ENCODE measurements at regions not wholly inside any gene's neighbourhood (a gene's known extent, or its start where the extent isn't known, plus 50 kb on each side); places are given as distances from the start of the nearest gene placed in this dataset.

- TF ChIP-seq REST (IDR thresholded peaks at IDR 0.05; ENCODE audit: low read depth) (no peak), ELF1 (IDR thresholded peaks at IDR 0.05; ENCODE audit: borderline replicate concordance, low read depth) (no peak), ATF3 (IDR thresholded peaks at IDR 0.05) (no peak), EGR1 (IDR thresholded peaks at IDR 0.05; ENCODE audit: low read depth) (no peak), POLR2A (IDR thresholded peaks at IDR 0.05; ENCODE audit: borderline replicate concordance, extremely low read depth, insufficient read depth, insufficient read length) (no peak), TCF7L2 (IDR thresholded peaks at IDR 0.05; ENCODE audit: borderline replicate concordance, extremely low read depth, insufficient read depth, insufficient read length) (no peak), SRF (IDR thresholded peaks at IDR 0.05; ENCODE audit: low read depth) (no peak), ZBTB33 (IDR thresholded peaks at IDR 0.05; ENCODE audit: extremely low read depth, insufficient replicate concordance, low read length) (no peak), CBX3 (IDR thresholded peaks at IDR 0.05; ENCODE audit: low read depth) (no peak), RAD21 (IDR thresholded peaks at IDR 0.05; ENCODE audit: low read depth) (no peak), ZFX (IDR thresholded peaks at IDR 0.05) (no peak), CTCF (IDR thresholded peaks at IDR 0.05 in 2 of 3, conservative IDR thresholded peaks at IDR 0.05 in 1 of 3; ENCODE audit: borderline replicate concordance in 1 of 3, insufficient read depth in 1 of 3, low read depth in 2 of 3, low read length in 2 of 3) (no peak), ZNF274 (IDR thresholded peaks at IDR 0.05; ENCODE audit: low read depth, low read length) (no peak), SIN3A (IDR thresholded peaks at IDR 0.05; ENCODE audit: low read depth) (no peak), FOSL1 (IDR thresholded peaks at IDR 0.05; ENCODE audit: low read depth) (no peak), YY1 (IDR thresholded peaks at IDR 0.05; ENCODE audit: extremely low read depth, insufficient replicate concordance, low read depth, low read length) (no peak), EZH2 (IDR thresholded peaks at IDR 0.05) (no peak), SP1 (IDR thresholded peaks at IDR 0.05; ENCODE audit: low read depth) (no peak), POLR2AphosphoS5 (IDR thresholded peaks at IDR 0.05; ENCODE audit: low read depth, low read length) (no peak), JUND (IDR thresholded peaks at IDR 0.05) (no peak)
- Histone ChIP-seq H3K9me2 (ENCODE audit: insufficient read depth) (no peaks in the 10 kb centered on the region), H3K27me3 (ENCODE audit: insufficient read depth, low read length) (no peaks in the 10 kb centered on the region), H3K27ac (ENCODE audit: low read depth, low read length) (no peak overlapping the region), H3K4me2 (ENCODE audit: low read length) (peak overlapping the region; percentile 51), H3K9ac (ENCODE audit: low read length) (no peak overlapping the region), H4K20me1 (ENCODE audit: insufficient read depth) (no peaks in the 10 kb centered on the region), H3K79me2 (ENCODE audit: insufficient read depth, low read length) (no peaks in the 10 kb centered on the region), H3K4me1 (ENCODE audit: control insufficient read depth in 1 of 2, insufficient read depth in 2 of 2, low read length in 2 of 2) (peaks cover 6 to 27% of the 10 kb centered on the region in 2 experiments; a peak in 3 of 4 replicates), H3K9me3 (ENCODE audit: control insufficient read depth in 1 of 2, insufficient read depth in 1 of 2, low read depth in 1 of 2, low read length in 2 of 2) (no peaks in the 10 kb centered on the region), H3K4me3 (replicated peaks in 1 of 2; ENCODE audit: low read depth in 1 of 2, low read length in 2 of 2) (no peak overlapping the region), H3K36me3 (ENCODE audit: control insufficient read depth in 1 of 2, insufficient read depth in 2 of 2, low read length in 2 of 2) (no peaks in the 10 kb centered on the region), H2AFZ (ENCODE audit: low read depth, low read length, poor library complexity, severe bottlenecking) (no peak overlapping the region)
- ChIA-PET POLR2A (no interaction called here), CTCF (no interaction called here), RAD21 (ENCODE audit: low non-redundant PET in 1 of 2, low total read pairs in 2 of 2, uncharacterized antibody in 2 of 2, unreplicated experiment in 2 of 2) (interaction anchor here in 1 of 2 experiments (0.6 kb wide), 1 partner anchor 49 kb away, joined by 3 read pairs; no protein-coding TSS in a partner anchor)
- intact Hi-C loops (cut with micrococcal nuclease) = no loop called here
- BruUV-seq (replicated peaks) = no TSS peak
- no peak for DNase-seq (ENCODE audit: low read depth, low spot score)
- no peak for ATAC-seq
Measured at GRCh38 chr5:74242516-74242915, 398.0 kb downstream of the ENC1 start.
